HG02798 (cell line): ENCODE measurements at regions not wholly inside any gene's neighbourhood (a gene's known extent, or its start where the extent isn't known, plus 50 kb on each side); places are given as distances from the start of the nearest gene placed in this dataset.
A peak's percentile ranks its signal among the peaks of the same experiment; 100 is the strongest.

Experiments used
- ATAC-seq: cut with Tn5 transposase; IDR thresholded peaks from one replicate; pipeline ENCODE4 v1.9.1; 2021; ENCODE audit warnings: mild to moderate bottlenecking; ENCODE audit not compliant: unreplicated experiment, poor library complexity

DNA sequence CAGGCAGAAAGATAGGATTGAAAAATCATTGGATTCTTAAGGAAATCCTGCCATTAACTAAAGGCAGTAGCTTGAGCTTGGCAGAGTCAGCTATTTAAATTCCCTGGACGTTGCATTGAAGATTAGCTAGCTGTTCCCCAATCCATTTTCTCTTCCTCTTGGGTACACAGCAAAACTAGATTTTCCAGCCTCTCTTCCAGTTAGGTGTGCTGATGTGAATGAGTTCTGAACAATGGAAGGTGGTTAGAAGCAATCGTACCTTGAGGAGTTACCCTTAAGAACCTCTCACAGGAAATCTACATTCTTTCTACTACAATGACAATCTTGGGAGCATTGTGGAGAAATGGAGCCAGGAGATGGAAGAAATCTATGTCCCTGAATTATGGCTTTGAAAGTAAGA is 383.2 kb upstream of the TBL1XR1 start:
- no peak for ATAC-seq

DNA sequence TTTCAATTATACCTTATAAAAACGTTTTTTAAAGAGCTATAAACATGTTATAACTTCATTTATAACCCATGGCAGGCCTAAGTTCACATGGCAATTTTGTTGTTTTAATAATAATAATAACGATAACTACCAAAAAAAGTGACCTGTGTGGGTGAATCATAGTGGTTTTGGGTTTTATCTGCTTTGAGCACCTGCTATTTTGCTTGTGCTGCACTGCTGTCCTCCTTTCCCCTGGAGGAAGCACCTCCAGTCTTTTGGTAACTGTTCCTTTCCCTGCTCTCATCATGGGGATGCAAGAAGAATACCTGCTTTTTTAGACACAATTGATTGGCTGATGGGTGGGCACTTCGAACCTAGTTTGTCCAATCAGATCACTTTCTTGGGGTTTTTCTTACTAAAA is 388.0 kb upstream of the TBL1XR1 start:
- no peak for ATAC-seq

DNA sequence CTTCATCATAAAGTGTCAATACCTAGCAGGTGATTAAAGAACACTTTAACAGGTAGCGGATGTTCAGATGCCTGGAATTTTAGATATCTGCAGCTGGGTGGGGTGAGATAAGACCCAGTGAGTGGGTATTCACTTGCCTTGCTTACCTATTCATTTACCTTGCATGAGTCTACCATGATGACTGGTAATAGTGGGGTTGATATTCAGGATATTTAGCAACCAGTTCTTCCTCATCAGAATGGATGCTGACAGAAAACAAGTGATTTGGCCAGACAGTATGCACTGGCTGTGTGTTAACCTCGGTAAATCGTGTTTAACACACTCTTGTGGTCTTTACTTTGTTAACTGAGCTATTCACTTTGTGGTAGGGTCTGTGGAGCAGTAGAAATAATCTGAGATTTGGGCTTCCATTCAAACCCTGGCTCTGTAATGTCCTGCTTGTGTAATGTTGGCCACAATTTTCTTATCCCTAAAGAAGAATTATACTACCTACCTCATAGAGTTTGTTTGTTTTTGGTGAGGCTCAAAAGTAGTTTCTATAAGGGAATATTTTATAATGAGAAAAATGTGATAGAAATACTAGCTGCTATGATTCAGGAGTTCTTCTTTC is 391.9 kb upstream of the TBL1XR1 start:
- ATAC-seq: no peak

DNA sequence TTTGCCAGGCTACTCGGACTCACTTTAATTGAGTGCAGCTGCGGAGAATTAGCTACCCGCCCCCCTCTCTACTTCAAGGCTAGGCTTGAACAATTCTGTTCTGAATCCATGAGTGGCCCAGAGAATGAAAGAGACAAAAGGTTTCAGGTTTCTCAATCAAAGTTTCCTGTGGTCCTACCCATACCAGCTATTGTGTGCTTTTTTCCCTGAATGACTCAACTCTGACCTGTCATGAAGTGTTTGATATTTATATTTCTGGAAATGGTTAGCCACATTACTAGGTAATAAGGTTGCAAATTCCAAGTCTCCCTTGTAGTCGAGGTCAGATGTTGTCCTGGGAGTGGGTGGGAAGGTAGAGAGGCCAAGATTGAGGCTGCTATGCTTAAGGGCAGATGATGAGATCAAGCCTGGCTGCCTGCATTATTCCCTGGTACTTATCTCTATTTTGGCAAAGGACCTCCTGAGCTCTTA is 392.7 kb upstream of the TBL1XR1 start:
- ATAC-seq: peak; percentile 62

DNA sequence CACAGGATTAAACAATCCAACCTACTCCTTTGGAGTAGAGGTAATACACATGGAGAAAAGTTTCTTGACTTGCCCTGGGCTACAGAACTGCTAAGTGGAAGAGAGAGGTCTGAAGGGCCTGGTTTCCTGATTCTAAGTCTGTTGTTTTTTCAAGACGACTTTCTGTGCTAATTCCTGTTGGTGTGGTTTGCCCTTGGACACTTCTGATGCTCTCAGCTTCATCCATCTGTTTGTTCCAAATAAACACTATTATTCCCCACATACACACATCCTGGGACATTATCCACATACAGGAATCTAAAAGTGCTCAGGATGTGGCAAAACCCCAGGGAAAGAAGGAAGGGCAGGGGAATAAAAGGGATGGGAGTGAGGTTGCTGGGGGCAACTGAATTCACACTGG is 393.5 kb upstream of the TBL1XR1 start:
- ATAC-seq: no peak

DNA sequence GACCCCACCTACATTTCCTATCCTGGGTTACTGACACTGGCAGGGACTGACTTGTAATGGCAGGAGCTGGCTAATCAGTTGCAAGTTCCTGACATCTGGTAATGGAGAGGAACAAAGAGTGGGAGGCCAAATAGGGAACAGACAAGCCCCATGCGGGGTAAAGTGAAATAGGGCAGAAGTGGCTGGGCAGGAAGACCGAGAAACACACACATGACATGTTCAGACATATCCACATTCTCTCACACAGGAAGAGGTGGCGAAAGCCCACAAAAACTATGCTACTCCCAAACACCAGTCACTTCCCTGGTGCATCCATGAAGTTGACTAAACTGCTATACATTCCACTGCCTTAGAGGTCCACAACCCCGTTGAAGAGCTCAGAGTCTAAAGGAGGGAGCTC is 394.1 kb upstream of the TBL1XR1 start:
- peak; percentile 75 for ATAC-seq

DNA sequence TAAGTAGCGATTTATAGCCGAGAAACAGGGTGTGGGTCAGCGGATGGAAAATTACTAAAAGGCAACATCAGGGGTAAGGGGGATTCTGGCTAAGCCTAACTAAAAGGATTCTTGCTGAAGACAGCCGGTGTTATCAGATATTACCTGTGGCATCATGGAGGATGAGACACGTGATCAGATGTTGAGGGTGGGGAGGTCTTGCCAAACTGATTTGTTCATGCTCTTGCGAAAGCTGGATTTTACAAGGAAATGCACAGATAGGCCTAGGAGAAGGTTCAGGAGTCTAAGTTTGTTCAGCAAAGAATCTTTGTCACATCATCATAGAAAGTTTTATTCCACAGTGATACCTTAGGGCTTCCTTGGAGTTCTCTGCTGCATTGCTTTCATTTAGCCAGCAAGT is 396.8 kb upstream of the TBL1XR1 start:
- ATAC-seq: no peak

DNA sequence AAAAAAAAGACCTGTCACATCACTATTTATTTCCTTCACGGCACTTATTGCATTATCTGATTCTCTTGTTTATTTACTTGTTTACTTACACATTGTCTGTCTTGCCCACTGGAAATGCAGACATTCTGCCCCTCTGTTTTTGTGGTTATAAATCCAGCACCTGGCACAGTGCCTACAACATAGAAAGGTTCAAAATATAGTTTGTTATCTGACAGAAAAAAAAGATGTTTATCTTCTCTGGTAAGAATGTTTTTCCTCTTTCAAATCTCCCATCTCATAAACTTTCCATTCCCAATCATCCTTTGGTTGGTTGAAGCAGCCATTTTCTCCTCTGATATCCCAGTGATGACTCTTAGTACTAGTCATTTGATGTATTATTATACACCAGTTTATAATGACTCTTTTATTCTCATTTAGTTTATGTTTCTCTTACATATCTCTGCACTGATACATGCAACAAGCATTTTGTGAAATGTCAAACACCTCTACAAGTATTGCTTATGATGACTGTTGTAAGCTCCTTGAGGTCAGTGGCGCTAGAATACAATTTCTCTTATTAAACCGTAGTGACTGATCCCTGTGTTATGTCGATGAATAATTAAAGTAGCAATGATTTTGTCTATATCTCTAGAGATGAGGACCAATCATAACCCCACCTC is 398.4 kb upstream of the TBL1XR1 start:
- ATAC-seq: no peak

DNA sequence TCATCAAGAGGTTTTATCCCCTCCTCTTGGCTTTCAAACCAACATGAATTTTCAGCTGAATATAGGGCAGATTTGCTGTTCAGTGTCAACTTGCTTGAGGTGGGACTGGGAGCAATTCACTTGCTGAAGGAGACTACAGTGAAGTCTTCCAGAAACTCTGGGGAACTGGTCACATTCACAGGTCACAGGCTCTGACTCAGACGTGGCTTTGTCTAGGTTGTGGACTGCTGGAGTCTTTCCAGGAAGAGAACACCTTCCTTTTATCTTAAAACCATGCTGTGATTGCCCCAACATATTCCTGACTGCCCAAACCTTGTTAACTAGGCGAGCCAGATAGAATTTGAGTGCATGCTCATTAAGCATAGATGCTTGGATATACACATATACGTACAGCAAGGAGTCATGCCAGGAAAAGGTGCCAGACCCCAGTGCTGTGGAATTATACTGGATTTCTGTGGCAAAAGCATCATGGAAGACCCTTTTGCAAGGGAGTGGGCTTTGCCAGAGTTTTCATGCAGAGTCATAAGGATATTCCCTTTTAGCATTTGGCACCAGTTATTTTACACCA is 399.1 kb upstream of the TBL1XR1 start:
- no peak for ATAC-seq

DNA sequence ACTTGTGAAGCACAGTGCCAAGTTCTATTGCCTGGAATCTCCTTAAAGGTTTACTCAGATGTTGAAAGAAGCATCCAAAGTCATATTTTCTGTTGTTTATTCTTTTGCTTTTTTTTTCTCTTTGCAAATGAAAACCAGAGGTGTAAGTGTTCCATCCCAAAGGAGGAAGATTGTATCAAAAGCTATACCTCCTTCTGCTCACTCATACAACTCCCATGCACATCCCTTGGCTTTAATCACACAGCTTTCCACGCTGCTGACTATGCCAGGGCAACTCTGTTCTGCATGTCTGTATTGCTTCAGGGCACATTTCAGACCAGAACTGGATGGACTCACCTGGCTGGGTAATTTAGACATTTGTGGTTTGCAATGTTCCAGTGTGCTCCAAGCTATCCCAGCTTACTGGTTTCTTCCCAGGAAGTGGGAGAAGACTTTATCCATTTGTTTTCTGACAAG is 399.6 kb upstream of the TBL1XR1 start:
- no peak for ATAC-seq

DNA sequence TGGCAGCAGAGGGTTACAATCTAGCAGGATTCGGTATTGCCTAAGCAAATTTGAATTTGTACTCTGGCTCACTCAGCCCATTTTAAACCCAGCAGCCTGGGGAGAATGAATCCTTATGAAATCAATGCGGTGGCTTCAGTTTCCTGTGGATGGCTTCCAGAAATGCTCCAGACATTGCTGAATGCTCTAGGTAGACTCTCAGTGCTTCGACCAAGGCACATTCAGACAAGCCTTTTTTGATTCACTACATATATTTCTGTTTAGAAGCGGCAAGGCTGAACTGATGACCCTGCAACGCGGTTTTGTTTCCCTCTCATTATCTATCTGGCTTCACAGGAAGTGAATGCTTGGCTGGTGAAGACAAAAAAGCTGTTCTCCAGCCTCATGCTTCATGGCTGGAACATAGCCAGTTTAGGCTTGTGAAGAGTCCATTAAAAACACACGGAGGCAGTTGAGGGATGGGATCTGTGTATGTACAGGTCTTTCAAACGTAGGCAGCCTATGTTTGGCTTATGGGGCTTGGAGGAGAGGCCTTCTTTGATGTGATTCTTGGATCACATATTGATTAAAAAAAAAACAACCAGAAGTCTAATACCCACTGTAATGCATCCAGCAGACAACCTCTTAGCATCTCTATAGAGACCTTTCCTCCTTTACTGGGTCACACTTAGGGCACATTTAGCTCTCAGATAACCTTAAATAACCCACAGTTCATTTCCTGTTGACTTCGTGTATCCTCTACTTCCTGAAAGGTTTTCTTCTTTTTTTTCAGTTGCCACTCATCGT is 400.2 kb upstream of the TBL1XR1 start:
- peak; percentile 61 for ATAC-seq

DNA sequence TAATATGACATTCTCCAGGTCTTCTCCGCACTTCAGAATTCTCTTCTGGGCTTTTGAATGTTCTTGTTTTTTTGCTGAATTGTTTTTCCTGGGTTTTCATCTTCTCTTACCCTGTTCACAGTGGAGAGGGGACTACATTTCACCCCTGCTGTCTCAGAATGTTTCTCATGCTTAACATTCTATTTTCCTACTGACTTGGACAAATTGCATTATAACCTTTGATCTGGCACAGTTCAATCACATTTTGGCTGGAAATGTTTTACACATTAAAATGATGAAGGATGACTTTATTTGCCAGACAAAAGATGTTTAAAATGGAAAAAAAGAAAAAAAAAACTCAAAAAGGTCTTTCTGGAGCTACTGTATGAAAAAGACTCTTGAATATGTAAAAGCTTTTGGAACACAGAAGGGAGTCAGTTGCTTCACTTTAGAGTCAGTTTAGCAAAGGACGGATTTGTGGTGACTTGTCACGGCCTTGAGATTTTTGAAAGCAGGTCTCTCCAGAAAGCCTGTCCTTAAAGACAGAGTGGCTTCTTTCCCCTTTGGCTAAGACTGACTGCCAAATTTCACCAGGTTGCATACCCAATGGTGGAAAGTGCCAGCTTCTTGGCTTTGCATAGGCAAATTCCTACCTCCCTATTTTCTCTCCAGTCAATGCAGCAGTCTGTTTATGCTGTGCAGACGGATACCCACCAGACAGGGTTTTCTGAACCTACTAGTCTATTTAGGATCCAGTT is 401.0 kb upstream of the TBL1XR1 start:
- ATAC-seq: no peak

DNA sequence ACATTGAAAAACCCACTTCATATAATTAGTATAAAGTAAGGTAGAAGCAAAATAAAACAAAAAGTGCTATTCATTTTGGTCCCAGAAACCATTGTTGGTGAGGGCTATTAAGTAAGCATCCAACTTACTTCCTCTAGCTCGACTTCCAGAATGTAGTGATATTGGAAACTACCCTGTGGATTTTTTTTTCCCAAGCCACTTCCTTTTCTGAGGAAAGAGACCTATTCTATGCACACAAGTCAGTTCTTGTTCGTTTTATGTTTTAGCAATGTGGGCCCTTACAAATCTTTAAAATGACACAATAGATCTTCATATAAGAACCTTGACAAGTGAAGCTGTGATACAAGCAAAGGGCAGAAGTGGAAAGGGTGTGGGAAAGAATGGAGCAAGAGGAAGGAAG is 402.0 kb upstream of the TBL1XR1 start:
- no peak for ATAC-seq

DNA sequence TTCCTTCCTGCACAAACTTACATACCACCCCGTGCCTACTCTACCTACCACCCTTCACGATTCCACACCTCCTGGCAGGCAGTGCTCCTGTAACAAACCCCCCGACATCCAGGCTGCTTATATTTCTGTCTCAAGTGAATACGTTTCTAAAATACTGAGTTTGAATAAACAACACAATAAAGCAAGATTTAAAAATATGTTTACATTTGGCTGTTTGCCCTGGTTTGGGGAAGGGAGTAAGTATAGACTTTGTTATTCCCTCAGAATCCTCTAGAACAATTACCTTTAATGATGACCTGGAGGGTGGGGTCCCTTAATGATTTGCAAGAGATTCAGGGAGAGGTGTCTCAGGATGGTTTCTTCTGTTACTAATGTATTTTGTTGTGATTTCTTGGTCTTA is 402.6 kb upstream of the TBL1XR1 start:
- no peak for ATAC-seq

DNA sequence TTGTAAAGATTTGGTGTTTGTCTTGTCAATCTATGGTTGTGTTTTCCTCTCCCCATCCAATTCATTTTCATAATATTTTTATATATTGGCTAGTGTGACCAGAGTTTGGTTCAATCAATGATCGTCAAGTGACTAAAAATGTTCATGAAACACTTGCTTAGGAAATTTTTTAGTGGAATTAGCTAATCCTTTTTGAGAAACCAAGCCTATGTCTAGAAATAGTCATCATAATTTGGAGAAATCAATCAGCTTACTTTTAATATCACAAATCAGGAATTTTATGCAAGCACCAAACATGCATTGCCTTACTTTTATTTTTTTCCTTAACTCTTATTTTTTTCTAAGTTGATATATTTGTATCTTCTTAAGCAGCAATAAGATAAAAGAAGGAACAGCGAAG is 403.1 kb upstream of the TBL1XR1 start:
- ATAC-seq: no peak

DNA sequence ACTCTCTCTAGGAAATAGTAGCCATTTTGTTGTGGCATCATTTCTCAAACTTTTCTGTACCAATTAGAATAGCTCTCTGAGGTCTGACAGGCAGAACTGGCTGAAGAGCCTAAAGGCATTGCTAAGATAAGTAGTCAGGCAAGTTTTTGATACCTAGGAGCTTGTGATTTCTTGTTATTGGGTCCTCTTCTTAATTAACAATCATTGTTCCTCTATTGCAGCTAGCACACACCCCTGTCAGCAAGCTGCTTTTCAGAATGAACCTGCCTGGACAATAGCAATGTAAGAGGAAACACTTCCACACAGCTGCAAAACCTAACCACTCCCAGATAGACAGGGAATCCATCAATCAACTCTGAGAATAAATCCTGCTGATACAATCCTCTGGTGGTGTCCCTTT is 403.9 kb upstream of the TBL1XR1 start:
- ATAC-seq: no peak

DNA sequence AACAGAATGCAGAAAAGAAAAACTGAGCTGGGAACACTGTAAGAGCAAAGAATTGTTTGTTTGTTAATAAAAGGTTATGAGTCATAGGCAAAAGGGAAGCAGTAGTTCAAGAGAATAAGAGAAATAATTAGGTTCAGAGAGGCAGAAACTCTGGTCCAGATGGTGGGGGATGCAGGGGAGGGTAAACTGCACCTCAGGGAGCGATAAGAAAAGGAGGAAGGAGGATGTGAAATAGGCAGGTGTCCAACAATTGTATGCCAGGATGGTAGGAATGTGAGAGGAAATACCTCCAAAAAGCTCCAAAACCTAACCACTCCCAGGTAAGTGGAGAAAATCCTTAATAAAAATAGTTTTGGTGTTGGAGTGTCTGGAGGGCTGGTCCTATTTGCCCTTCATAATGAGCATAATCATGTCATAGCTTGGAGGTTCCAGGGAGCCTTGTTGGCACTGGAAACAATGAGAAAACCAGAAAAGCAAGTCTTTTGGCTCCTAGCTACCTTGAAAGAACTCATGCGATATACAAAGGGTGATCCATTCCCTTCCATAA is 405.4 kb upstream of the TBL1XR1 start:
- no peak for ATAC-seq

DNA sequence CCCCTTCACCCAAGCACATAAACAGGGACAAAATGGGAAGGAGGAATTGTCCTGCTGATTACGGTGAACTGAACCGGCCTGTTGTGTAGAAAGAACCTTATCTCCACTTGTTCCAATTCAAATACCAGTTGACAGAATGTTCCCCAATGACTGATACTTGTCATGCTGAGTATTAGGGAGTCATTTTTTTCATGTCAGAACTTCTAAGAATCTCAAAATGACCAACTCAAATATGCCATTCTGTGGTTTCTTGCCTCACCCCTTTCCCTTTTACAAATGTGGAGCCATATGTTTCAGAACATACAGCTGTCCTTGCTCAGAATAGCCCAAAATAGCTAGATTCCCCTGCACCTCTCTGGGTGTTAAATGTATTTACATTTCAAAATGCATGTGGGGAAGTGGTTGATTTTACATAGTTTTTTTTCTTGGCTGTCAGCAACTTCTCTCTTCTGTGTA is 405.9 kb upstream of the TBL1XR1 start:
- ATAC-seq: peak; percentile 69

DNA sequence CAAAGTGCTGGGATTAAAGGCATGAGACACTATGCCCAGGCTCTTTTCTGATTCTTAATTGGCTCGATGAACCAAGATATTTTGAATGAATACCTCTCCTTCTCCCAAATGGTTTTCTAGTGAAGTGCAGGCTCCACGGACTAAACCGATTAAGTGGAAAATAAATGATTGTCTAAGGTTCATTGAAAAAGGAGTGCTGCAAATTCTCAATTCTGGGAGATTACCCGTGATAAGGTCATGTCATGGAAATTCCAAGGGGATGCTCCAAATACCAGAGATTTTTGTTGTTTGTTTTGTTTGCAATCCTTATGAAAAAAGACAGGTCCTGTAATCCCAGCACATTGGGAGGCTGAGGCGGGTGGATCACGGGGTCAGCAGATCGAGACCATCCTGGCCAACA is 406.9 kb upstream of the TBL1XR1 start:
- ATAC-seq: no peak

DNA sequence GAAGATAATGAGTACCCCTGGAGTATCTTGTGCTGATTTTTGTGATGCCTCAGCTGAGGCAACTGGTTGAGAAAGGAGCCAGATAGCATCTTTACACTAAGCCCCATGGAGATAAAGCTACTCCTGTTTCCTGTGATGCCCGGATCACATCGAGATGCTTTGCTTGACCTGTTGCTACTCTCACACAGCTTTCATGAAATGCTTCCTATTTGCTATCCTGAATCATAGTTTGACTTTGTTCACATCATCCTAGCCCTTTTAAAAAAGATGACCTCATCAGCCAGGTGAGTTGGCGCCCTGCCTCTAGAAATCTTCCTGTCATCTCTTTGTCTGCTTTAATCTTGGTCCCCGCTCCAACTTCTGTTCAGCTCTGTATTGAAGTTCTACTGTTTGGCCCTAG is 409.6 kb upstream of the TBL1XR1 start:
- ATAC-seq: no peak
